GM10266 (cell line): ENCODE measurements at regions not wholly inside any gene's neighbourhood (a gene's known extent, or its start where the extent isn't known, plus 50 kb on each side); places are given as distances from the start of the nearest gene placed in this dataset.

Source experiments
- DNase-seq: peaks from one replicate; pipeline ENCODE4 v3.0.0; 2012; ENCODE audit errors: extremely low spot score
- CTCF ChIP-seq: IDR thresholded peaks from 2 replicates; pipeline ENCODE4 v1.5.1; 2012; ENCODE audit warnings: mild to moderate bottlenecking, low read depth; ENCODE audit not compliant: control insufficient read depth, insufficient read depth; ENCODE audit errors: missing control alignments

GRCh38 chr2:17059458-17059857 is 393.8 kb upstream of the CYRIA start:
- no peak for TF ChIP-seq CTCF
- no peak for DNase-seq

- no peak for TF ChIP-seq CTCF
- no peak for DNase-seq
Measured at GRCh38 chr2:17058772-17059402, 393.3 kb upstream of the CYRIA start.

GRCh38 chr2:17057109-17058017 is 391.7 kb upstream of the CYRIA start:
- no peak for TF ChIP-seq CTCF
- DNase-seq, result no peak

GRCh38 chr2:17056236-17056635 is 390.6 kb upstream of the CYRIA start:
- TF ChIP-seq CTCF, result no peak
- DNase-seq, result no peak

GRCh38 chr2:17052001-17052400 is 386.4 kb upstream of the CYRIA start:
- no peak for DNase-seq

GRCh38 chr2:17051538-17051937 is 385.9 kb upstream of the CYRIA start:
- DNase-seq, result no peak
- no peak for TF ChIP-seq CTCF

More at GRCh38 chr2:17052001-17052400, 386.4 kb upstream of the CYRIA start:
- TF ChIP-seq CTCF, result no peak

- TF ChIP-seq CTCF, result no peak
- DNase-seq, result no peak
Measured at GRCh38 chr2:17043173-17043572, 377.5 kb upstream of the CYRIA start.
